ENCODE measurements at regions not wholly inside any gene's neighbourhood (a gene's known extent, or its start where the extent isn't known, plus 50 kb on each side); places are given as distances from the start of the nearest gene placed in this dataset.

DNA sequence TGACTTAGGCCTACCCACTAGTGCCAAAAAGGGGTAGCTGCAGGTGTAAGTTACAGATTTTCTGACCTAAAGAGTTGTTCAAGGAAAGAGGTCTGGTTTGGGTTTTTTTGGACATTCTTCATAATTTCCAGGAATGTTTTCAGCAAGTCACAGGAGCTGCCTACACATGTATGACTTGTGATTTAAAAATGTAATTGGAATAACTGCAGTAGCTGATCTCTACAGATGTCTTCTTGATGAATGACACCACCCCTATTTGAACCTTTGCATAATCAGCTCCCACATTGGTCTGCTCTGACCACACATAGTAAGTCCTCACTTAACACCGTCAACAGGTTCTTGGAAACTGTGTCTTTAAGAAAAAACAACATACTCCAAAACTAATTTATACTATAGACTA lies 481.4 kb downstream of the RASEF start:
- intact Hi-C loops (cut with DNase I) = no loop called here
- DNase-seq = no peak

DNA sequence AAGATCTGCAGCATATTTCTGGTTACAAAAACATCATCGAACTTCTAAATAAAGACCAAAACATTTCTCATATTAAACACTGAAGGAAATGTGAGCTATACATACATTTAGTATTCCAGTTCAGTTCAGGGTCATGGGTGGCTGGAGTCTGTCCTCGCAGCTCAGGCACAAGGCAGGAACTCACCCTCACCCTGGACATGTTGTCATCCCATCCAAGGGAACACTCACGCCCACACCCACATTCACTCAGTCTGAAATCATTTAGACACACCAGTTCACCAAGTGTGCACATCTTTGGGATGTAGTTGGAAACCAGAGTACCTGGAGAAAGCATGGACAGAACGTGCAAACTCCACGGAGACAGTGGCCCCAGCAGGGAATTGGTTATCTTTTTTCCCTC lies 481.0 kb downstream of the RASEF start:
- intact Hi-C loops (cut with DNase I) = no loop called here
- DNase-seq = no peak

DNA sequence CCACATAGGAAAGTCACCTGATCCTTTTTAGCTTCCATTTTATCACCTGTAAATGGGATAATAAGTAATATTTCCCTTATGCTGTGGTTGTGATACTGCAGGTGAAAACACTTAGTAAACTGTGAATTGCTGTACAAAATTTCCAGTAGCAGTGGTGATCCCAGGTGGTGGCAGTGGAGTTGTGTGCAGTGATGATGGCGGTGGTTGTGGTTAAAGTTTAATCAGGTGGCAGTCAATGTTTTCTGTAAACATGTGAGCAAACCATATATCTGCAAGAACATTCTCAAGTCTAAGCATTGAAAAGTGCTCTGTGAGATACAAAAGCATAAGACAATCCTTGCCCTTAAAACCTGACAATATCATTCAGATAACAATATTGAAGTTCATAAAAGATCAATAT lies 480.2 kb downstream of the RASEF start:
- DNase-seq = no peak
- intact Hi-C loops (cut with DNase I) = no loop called here

DNA sequence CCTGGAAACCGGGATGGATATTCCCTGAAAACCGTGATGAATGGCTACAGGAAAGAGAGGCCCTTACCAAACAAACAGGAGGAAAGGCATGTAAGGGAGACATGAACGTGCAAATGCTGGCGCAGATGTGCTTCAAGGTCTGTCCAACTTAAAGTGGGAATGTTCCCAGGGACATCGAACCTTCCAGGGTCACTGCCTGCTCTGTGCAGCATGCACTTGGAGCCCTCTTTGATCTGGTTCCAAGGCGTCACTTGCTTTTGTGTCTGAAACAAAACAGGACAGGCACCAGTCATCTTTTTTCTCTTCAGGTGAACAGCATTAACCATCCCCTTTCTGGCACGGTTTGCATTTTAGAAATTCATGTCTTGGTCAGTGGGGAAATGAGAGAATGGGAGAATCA lies 479.4 kb downstream of the RASEF start:
- DNase-seq = no peak

DNA sequence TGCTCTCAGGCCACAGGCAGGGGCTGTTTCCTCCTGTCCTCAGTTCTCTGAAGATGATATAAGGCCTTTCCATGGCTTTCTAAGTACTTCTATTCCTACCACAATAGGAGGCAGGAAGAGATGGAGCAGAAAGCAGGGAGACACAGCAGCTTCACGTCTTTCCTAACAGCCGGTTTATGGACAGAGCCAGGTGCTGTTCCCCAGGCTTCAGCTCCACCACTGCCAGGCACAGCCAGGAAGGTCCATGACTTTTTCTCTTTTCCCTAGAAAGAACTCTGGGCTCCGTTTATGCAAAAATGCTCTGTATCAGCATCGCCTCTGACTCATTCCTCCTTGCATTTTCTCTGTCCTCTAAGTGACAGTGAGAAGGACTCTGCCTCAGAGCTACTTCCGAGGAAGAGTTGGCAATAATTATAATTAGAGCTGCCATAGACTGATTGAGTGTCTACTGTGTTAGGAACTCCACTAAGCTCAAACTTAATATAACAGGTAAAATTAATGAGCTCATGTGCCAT lies 478.5 kb downstream of the RASEF start:
- intact Hi-C loops (cut with DNase I) = no loop called here
- DNase-seq = no peak

More for the DNA sequence above, 479.4 kb downstream of the RASEF start:
- intact Hi-C loops (cut with DNase I) = no loop called here

DNA sequence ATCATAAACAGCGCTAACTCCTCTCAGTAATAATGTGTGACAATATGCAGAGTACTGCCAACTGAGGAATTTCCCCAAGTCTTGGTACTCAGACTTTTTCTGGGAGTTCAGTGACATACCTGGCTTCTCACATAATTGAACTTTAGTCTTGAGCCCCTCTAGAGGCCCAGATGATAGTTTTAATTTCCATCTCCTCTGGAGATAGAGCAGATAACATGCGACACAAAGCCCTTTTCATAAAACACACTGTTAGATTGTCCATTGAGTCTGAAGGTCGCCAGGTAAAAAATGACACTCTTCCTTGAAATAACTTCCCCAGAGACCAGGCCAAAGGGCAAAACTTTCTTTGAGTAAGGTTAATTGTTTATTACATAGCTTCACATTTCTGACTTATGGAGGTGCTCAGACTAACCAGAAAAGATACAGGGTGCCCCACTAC lies 476.0 kb downstream of the RASEF start:
- intact Hi-C loops (cut with DNase I) = no loop called here
- no peak for DNase-seq

DNA sequence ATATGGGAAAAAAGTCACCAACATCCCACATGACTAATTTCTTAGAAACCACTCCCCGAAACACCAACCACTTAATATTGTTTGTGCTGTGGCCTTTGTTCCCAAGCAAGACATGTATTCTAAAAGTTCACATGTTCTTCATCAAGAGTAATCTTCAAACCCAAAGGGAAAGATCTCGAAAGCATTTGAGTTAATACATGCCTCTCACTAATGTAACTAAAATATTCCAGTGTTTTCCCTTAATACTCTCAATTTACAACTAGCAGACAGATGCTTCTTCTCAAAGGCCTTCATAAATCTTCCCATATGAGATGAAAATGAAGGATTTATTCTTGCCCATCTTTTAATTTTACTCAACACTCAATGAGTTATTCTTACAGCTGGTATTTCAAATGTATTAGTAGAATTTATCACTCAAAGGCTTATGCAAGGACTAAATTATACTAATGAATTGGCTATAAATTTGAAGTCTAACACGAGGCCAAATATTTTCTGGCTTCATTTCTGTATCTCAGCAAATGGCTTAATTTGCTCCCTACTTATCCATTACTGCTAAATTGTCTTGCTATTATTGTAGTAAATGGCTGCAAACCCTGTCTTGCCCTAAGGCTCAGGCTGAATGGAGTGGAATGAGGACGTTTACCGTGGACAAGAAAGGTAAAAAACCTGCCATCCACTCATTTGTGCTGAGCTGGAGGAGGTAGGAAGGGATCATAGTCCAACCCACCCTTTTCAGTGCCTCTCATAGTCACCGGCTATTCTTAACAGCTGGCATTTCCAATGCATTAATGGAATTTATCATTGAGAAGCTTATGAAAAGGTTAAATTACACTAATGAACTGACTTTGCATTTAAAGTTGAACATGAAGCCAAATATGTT lies 474.4 kb downstream of the RASEF start:
- intact Hi-C loops (cut with DNase I) = no loop called here
- no peak for DNase-seq

DNA sequence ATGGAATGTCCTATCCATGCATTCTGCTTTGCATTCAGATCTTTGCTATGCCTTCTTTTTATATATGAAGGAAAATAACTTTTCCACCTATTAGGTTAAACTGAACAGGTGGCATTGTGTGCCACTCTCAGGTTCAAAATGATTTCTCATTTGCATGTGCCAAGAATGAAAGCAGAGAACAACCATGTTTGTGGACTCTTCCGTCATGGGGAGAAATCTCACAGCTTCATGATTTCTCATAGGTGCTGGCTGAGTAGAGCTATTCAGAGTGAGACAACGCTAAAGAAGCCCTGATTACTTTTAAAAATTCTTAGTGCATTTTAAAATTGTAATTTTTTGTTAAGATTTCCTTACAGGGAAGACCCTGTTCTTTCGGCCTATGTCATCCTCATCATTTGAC lies 472.1 kb downstream of the RASEF start:
- intact Hi-C loops (cut with DNase I) = no loop called here
- no peak for DNase-seq

DNA sequence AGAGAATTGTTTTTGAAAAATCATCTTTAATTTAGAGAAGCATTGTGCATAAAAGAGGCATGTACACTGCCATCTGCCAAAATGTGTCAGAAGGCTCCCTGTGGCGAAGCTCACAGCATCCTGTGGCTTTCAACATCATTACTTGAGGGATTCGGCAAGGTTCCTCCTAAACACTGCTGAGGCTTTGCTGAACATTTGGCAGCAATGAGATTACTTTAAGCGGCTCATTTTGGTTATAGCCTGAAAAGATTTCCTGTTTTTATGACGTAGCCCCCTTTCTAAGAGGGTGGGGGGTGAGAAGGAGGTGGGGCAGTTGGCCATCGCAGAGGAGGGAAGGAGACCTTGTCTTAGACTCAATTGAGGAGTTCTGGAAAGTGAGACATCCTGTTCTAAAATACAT lies 469.4 kb downstream of the RASEF start:
- no peak for DNase-seq
- intact Hi-C loops (cut with DNase I) = no loop called here

DNA sequence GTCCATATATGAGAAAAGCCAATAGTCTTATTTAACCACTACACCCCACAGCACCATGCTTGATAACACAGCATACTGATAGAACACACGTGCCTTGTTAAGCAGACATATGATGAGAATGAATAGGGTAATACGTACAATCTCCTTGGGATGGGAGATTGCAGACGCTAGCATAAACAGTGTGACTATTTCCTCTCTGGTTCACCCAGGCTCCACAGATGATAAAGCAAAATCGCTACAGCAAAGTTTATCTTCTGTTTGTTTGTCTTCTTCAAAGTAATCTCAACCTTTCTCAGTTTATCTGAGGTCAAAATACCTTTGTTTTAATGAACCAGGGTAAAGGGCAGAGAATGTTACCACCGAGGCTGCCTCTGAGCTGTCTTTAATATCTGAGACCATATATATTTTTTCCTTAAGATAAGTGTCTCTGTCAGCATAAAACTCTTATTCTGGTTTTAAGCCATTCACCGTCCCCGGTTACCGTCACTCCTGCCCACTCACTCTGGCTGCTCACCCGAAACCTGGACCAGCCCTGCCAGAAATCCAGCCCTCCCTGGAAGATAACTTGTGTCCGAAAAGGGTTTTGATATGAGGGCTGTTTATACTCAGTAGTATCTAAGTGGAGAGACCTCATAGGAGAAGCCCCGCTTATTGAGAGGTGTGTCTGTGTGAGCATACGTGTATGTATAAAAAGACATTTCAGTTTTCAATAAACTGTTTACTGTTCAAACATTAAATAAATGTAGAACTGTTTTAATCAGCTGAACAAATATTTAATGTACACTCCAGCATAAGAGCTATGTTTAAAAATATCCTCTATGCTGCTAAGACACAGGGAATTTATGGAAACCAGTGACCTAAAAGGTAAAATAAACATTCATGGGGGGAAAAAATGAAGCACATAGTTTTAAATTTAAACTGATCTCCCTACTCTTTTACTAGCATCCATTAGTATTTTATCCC lies 465.4 kb downstream of the RASEF start:
- intact Hi-C loops (cut with DNase I) = no loop called here
- no peak for DNase-seq

DNA sequence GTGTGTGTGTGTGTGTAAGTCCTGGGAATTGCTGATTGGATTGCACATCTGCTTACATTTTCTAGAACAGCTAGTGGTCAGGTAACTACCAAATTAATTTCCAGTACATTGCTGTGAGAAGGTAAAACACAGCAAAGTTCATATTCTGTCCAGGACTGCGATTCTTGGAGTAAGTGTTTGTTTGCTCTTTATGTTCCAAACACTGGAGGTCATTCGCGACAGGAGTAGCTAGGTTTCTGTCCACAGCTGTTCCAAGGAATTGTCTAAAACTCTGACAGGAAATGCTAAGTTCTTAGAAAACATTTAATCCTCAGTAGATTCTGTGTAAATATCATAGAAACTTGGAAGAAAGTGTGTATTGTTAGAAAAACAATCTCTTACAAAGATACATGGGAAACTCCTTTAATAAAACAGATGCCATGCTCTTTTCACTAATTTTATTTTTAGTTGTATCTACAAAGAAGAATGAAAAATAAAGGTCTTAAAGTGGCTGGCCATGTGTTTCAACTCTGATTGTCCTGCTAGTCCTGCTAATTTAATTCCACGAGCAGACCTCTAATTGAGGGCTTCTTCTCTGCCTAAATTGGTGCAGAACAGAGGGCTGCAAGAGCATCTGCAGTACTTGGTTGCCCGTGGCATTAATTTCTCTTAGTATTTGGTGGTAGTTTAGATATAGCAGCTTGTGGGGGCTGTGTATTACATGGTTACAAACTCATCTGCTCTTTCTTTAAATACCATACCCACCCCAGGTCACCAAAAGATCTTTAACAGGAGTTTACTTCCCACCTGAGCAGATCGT lies 464.5 kb downstream of the RASEF start:
- intact Hi-C loops (cut with DNase I) = no loop called here
- DNase-seq = no peak

DNA sequence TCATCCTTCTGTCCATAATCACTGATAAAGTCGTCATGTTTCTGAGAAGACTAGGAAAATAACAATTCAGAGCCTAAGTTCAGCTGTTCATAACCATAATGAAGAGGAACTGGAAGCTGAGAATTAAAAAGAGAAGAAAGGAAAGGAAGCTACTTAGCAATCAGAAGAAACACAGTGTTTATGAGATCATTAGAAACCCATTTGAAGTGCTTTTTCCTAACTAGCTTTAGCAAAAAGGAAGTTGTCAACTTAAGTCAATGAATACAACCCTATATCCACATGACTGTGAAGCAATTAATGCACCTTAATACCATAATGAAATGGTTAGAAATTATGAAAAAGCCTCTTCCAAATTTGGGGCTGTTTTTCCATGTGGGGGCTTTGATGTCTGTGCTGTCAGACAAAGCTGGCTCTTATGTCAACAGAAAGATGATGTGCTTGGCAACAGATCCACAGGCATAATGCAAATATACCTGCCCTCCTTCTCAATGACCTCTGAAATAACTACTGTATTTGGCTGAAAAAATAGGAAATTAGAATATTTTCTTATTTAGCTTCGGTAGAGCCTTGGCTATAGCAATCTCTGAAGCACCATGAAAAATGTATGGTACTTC lies 463.5 kb downstream of the RASEF start:
- intact Hi-C loops (cut with DNase I) = no loop called here
- no peak for DNase-seq

DNA sequence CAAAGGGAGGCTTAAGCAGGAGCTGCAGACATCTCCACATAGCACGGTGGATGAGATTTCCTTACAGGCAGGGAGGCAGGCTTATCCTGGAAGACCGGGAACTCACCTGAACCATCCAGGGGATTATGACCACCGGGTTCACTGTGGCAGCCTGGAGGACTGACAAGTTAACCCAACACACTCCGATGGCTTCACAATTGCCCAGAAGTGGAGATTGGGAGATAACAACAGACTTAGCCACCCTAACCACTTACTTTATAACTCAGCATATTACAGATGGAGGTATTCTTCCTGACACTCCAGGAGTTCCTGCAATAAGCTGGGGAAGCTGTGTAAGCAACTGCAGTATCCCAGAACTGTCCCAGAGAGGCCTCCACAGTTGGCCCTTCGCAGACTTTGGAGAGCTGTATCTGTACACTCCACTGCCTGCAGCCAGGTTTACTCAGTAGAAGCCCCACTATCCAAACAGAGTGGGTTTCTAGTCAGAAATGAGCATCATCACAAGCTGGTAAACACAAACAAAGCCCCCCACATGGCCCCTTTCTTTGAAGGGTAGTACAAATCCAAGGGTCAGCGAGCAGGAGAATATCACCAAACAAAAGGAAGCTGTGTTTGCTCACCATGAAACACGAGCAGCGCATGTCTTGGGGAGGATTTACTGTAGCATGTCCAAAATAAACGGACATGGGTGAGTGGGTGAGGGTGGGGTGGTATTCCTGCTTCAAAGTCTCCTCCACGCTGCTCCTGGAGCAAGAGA lies 462.2 kb downstream of the RASEF start:
- DNase-seq = no peak
- intact Hi-C loops (cut with DNase I) = no loop called here

DNA sequence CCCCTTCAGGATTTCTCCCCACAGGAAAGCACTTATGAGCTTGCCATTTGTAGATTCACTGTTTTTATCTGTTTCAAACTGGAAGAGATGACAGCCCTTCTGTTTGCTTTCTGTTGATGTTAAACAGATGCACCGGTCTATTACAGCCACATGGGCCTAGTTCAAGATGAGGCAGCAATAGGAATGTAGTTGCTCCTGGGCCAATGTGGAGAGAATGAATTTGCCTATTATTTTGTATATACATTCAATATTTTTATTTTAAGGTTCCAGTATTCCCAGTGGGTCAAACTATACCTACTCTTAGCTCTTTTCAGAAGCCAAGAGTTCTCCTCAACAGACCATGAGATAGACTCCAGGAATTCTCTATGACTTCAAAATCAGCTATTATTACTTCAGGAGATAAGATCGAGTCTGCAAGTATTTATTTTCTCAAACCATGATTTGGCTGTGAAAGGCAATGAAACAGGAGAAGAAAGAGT lies 461.6 kb downstream of the RASEF start:
- DNase-seq = no peak
- intact Hi-C loops (cut with DNase I) = no loop called here

DNA sequence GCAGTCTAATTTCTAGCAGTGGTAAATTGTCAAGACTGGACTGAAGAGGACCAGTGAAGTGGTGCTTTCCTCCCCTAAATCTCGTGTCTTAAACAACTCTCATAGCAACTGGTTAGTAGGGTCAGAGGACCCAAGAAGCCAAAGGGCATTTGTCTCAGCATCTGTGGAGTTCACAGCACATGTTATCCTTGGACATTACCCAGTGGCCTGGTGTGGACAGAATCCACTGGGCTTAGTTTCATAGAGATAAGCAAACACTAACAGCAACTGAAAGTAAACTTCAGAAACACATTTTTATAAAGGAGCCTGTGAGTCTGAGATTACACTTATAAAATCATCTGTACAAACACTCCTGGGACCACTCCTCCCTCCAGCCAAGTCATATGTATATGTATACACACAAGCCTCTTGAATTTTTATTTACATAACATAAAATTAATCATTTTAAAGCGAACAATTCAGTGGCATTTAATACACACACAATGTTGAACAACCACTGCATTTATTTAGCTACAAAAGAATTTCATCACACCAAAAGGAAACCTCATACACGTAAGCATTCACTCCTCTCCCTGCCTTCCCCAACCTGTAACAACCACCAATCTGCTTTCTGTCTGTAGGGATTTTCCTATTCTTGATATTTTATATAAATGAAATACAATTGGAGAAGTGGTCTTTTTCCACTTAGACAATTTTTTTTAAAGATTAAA lies 457.8 kb downstream of the RASEF start:
- DNase-seq = no peak
- intact Hi-C loops (cut with DNase I) = no loop called here

DNA sequence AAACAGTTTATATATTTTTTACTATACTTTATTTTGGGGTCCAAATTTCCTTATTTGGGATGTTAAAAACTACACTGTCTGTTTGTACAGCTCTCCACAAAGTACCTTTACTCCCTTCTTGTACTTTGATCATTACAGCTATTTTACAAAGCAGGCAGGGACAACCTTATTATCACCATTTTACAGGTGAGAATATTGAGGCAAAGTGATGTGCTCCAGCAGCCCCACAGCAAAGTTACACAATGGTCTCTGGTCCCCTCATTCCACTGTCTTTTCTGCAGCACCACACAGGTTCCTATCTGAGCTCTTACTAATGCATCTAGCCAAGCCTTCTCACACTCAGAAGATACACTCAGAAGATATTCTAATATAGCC lies 457.3 kb downstream of the RASEF start:
- intact Hi-C loops (cut with DNase I) = no loop called here
- DNase-seq = no peak

DNA sequence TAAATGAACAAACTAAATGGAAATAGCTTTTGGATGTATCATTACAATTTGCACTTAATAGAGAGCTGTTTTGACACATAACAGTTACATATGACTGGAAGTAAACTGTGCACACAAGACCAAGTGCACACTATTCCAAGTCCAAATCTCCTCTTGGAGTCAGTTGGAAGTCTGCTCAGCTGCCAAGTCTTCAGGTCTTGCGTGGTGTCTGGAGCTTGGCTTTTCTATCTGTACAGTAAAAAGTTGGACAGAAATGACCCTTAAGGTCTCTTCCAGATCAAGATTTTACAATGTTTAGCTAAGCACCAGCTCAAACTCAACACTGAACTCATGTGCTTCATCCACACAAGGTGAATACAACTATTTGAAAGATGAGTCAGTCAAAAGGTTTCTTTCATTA lies 456.9 kb downstream of the RASEF start:
- intact Hi-C loops (cut with DNase I) = no loop called here

More for the DNA sequence above, 456.9 kb downstream of the RASEF start:
- DNase-seq = no peak

All from head of caudate nucleus (tissue), 42 donors.